WTC11 (cell line): ENCODE measurements at regions not wholly inside any gene's neighbourhood (a gene's known extent, or its start where the extent isn't known, plus 50 kb on each side); places are given as distances from the start of the nearest gene placed in this dataset.

Experiments used
- ATAC-seq: fragments of 200-7000 bp; cut with Tn5 transposase; 2 replicates; pipeline ENCODE4 v1.10.0; 2021; ENCODE audit warnings: mild to moderate bottlenecking, moderate library complexity
- CTCF ChIA-PET: fragments of 300-600 bp; sonication (Branson Sonifier 250); formaldehyde crosslinking; loops from one replicate; lab custom pipeline; 2021; ENCODE audit warnings: antibody characterized with exemption; lab: Charles Lee
- POLR2A ChIA-PET: fragments of 350-600 bp; sonication (Branson Sonifier 250); formaldehyde crosslinking; loops from one replicate; lab custom pipeline; 2021; ENCODE audit warnings: antibody characterized with exemption; lab: Charles Lee
- DNase-seq: peaks from one replicate; pipeline ENCODE4 v3.0.0; 2021; ENCODE audit warnings: low spot score
- H3K27ac Mint-ChIP-seq: 2 replicates; pipeline ENCODE4 v1.8.0; 2021; ENCODE audit warnings: mixed read lengths
- H3K27me3 Mint-ChIP-seq: 2 replicates; pipeline ENCODE4 v1.8.0; 2021; ENCODE audit warnings: low read depth, mild to moderate bottlenecking, moderate library complexity, mixed read lengths
- H3K36me3 Mint-ChIP-seq: 2 replicates; pipeline ENCODE4 v1.8.0; 2021; ENCODE audit warnings: mixed read lengths
- H3K4me1 Mint-ChIP-seq: 2 replicates; pipeline ENCODE4 v1.8.0; 2022; ENCODE audit warnings: mixed read lengths
- H3K4me3 Mint-ChIP-seq: 2 replicates; pipeline ENCODE4 v1.8.0; 2021; ENCODE audit warnings: mild to moderate bottlenecking, moderate library complexity, mixed read lengths
- H3K9me3 Mint-ChIP-seq: 2 replicates; pipeline ENCODE4 v1.8.0; 2021; ENCODE audit warnings: mixed read lengths
- ATF1 ChIP-seq: sonication (generic); formaldehyde crosslinking; IDR thresholded peaks from 2 replicates; pipeline ENCODE4 v1.8.1; 2023; ENCODE audit warnings: mild to moderate bottlenecking, moderate library complexity, missing genetic modification reagents
- TCF7 ChIP-seq: sonication (generic); formaldehyde crosslinking; IDR thresholded peaks from 2 replicates; pipeline ENCODE4 v1.8.0; 2022; ENCODE audit warnings: mild to moderate bottlenecking, low read depth, missing genetic modification reagents, moderate library complexity
- TEAD1 ChIP-seq: sonication (generic); formaldehyde crosslinking; IDR thresholded peaks from 2 replicates; pipeline ENCODE4 v1.8.0; 2022; ENCODE audit warnings: mild to moderate bottlenecking, missing genetic modification reagents
- ZBTB21 ChIP-seq: sonication (generic); formaldehyde crosslinking; IDR thresholded peaks from 2 replicates; pipeline ENCODE4 v1.8.1; 2023; ENCODE audit warnings: mild to moderate bottlenecking, missing genetic modification reagents, borderline replicate concordance
- ZNF232 ChIP-seq: sonication (generic); formaldehyde crosslinking; IDR thresholded peaks from 2 replicates; pipeline ENCODE4 v1.8.0; 2022; ENCODE audit warnings: mild to moderate bottlenecking, missing genetic modification reagents
- ZNF396 ChIP-seq: fragments of 250-450 bp; sonication (Bioruptor Pico); IDR thresholded peaks from 2 replicates; pipeline ENCODE4 v1.8.0; 2021; ENCODE audit warnings: mild to moderate bottlenecking, moderate library complexity, borderline replicate concordance
- ZNF416 ChIP-seq: fragments of 250-450 bp; sonication (Bioruptor Pico); IDR thresholded peaks from 2 replicates; pipeline ENCODE4 v1.9.0; 2021; ENCODE audit warnings: mild to moderate bottlenecking, inconsistent platforms
- TF ChIP-seq, protein P1 (sequence below): fragments of 250-450 bp; sonication (Bioruptor Pico); IDR thresholded peaks from 2 replicates; pipeline ENCODE4 v2.1.2; 2022; ENCODE audit warnings: mild to moderate bottlenecking, moderate library complexity
- TF ChIP-seq, protein P2 (sequence below): sonication (generic); formaldehyde crosslinking; conservative IDR thresholded peaks from 2 replicates; pipeline ENCODE4 v1.8.1; 2022; ENCODE audit warnings: mild to moderate bottlenecking, missing genetic modification reagents
- TF ChIP-seq, protein P3 (sequence below): sonication (generic); formaldehyde crosslinking; IDR thresholded peaks from 2 replicates; pipeline ENCODE4 v1.8.0; 2023; ENCODE audit warnings: mild to moderate bottlenecking, missing genetic modification reagents
- TF ChIP-seq, protein P4 (sequence below): sonication (generic); formaldehyde crosslinking; IDR thresholded peaks from 2 replicates; pipeline ENCODE4 v1.8.1; 2023; ENCODE audit warnings: mild to moderate bottlenecking, missing genetic modification reagents, moderate library complexity
- TF ChIP-seq, protein P5 (sequence below): sonication (generic); formaldehyde crosslinking; conservative IDR thresholded peaks from 2 replicates; pipeline ENCODE4 v1.8.1; 2023; ENCODE audit warnings: mild to moderate bottlenecking, low read depth, missing genetic modification reagents, moderate library complexity
- TF ChIP-seq, protein P6 (sequence below): sonication (generic); formaldehyde crosslinking; IDR thresholded peaks from 2 replicates; pipeline ENCODE4 v1.8.0; 2022; ENCODE audit warnings: missing genetic modification reagents

DNA sequence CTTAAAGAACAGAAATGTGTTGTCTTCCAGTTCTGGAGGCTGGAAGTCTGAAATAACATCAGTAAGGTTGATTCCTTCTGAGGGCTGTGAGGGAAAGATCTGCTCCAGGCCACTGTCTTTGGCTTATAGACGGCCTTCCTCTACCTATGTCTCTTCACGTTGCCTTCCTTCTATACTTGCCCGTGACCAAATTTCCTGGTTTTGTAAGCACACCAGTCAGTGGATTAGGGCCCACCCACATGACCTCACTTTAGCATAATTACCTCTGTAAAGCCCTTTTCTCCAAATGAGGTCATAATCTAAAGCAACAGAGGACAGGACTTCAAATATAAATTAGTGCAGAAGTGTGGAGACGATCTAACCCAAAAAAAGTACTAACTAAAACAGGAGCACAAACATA is 231.6 kb downstream of the NRIP1 start (continued):
- no peak for TF ChIP-seq ZNF416 (CRISPR knock-in tag)

DNA sequence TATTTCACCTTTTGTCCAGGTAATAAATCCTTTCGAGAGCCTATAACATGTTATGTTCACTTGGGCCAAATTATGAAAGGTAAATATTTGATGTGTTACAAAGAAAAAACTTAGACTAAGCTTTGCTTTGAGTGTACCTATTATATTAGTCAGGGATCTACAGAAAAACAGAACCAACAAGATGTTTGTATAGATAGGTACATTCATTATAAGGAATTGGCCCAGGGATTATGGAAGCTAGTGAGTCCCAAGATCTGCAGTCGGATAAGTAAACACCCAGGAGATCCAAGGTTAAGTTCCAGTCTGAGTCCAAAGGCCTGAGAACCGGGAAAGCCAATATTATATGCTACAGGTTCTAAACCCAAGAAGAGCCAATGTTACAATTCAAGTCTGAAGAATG is 234.5 kb downstream of the NRIP1 start:
- Mint-ChIP-seq H3K4me1 (no peaks in the 10 kb centered on the region), H3K9me3 (peaks cover 5% of the 10 kb centered on the region), H3K4me3 (no peak overlapping the region), H3K27me3 (no peaks in the 10 kb centered on the region), H3K36me3 (no peaks in the 10 kb centered on the region), H3K27ac (no peak overlapping the region)
- POLR2A ChIA-PET: no interaction called here
- CTCF ChIA-PET: no interaction called here
- no peak for TF ChIP-seq ZNF396 (CRISPR knock-in tag)
- no peak for TF ChIP-seq ATF1 (CRISPR knock-in tag)
- TF ChIP-seq, protein P1, sequence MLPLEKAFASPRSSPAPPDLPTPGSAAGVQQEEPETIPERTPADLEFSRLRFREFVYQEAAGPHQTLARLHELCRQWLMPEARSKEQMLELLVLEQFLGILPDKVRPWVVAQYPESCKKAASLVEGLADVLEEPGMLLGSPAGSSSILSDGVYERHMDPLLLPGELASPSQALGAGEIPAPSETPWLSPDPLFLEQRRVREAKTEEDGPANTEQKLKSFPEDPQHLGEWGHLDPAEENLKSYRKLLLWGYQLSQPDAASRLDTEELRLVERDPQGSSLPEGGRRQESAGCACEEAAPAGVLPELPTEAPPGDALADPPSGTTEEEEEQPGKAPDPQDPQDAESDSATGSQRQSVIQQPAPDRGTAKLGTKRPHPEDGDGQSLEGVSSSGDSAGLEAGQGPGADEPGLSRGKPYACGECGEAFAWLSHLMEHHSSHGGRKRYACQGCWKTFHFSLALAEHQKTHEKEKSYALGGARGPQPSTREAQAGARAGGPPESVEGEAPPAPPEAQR (CRISPR knock-in tag): no peak
- TF ChIP-seq, protein P2, sequence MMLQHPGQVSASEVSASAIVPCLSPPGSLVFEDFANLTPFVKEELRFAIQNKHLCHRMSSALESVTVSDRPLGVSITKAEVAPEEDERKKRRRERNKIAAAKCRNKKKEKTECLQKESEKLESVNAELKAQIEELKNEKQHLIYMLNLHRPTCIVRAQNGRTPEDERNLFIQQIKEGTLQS (CRISPR knock-in tag): no peak
- TF ChIP-seq, protein P3, sequence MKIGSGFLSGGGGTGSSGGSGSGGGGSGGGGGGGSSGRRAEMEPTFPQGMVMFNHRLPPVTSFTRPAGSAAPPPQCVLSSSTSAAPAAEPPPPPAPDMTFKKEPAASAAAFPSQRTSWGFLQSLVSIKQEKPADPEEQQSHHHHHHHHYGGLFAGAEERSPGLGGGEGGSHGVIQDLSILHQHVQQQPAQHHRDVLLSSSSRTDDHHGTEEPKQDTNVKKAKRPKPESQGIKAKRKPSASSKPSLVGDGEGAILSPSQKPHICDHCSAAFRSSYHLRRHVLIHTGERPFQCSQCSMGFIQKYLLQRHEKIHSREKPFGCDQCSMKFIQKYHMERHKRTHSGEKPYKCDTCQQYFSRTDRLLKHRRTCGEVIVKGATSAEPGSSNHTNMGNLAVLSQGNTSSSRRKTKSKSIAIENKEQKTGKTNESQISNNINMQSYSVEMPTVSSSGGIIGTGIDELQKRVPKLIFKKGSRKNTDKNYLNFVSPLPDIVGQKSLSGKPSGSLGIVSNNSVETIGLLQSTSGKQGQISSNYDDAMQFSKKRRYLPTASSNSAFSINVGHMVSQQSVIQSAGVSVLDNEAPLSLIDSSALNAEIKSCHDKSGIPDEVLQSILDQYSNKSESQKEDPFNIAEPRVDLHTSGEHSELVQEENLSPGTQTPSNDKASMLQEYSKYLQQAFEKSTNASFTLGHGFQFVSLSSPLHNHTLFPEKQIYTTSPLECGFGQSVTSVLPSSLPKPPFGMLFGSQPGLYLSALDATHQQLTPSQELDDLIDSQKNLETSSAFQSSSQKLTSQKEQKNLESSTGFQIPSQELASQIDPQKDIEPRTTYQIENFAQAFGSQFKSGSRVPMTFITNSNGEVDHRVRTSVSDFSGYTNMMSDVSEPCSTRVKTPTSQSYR (CRISPR knock-in tag): no peak
- TF ChIP-seq ZNF232: no peak
- TF ChIP-seq, protein P4, sequence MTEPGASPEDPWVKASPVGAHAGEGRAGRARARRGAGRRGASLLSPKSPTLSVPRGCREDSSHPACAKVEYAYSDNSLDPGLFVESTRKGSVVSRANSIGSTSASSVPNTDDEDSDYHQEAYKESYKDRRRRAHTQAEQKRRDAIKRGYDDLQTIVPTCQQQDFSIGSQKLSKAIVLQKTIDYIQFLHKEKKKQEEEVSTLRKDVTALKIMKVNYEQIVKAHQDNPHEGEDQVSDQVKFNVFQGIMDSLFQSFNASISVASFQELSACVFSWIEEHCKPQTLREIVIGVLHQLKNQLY (CRISPR knock-in tag): no peak
- ATAC-seq (no peak), DNase-seq (no peak)

DNA sequence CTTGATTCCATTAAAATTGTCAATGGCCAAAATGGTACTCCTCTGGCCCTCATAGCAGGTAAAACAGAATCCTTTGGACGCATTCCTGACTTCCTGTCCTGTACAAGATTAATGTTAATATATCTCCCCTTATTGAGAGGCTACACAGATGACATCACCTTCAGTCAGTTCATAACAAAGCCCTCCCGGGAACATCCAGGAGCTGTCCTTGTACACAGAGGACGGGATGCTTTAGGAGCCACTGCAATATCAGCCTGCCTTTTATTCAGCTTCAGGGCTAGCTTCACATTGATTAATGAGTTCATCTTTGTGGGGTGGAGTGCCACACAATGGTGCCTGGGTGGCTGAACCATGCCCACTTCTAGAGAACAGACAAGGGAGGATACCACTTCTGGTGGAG is 235.1 kb downstream of the NRIP1 start:
- no peak for ATAC-seq
- DNase-seq: no peak
- TF ChIP-seq, protein P5, sequence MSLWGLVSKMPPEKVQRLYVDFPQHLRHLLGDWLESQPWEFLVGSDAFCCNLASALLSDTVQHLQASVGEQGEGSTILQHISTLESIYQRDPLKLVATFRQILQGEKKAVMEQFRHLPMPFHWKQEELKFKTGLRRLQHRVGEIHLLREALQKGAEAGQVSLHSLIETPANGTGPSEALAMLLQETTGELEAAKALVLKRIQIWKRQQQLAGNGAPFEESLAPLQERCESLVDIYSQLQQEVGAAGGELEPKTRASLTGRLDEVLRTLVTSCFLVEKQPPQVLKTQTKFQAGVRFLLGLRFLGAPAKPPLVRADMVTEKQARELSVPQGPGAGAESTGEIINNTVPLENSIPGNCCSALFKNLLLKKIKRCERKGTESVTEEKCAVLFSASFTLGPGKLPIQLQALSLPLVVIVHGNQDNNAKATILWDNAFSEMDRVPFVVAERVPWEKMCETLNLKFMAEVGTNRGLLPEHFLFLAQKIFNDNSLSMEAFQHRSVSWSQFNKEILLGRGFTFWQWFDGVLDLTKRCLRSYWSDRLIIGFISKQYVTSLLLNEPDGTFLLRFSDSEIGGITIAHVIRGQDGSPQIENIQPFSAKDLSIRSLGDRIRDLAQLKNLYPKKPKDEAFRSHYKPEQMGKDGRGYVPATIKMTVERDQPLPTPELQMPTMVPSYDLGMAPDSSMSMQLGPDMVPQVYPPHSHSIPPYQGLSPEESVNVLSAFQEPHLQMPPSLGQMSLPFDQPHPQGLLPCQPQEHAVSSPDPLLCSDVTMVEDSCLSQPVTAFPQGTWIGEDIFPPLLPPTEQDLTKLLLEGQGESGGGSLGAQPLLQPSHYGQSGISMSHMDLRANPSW: no peak
- TF ChIP-seq TEAD1 (CRISPR knock-in tag): no peak
- no peak for TF ChIP-seq TCF7 (CRISPR knock-in tag)
- no peak for TF ChIP-seq ZBTB21 (CRISPR knock-in tag)
- TF ChIP-seq, protein P6, sequence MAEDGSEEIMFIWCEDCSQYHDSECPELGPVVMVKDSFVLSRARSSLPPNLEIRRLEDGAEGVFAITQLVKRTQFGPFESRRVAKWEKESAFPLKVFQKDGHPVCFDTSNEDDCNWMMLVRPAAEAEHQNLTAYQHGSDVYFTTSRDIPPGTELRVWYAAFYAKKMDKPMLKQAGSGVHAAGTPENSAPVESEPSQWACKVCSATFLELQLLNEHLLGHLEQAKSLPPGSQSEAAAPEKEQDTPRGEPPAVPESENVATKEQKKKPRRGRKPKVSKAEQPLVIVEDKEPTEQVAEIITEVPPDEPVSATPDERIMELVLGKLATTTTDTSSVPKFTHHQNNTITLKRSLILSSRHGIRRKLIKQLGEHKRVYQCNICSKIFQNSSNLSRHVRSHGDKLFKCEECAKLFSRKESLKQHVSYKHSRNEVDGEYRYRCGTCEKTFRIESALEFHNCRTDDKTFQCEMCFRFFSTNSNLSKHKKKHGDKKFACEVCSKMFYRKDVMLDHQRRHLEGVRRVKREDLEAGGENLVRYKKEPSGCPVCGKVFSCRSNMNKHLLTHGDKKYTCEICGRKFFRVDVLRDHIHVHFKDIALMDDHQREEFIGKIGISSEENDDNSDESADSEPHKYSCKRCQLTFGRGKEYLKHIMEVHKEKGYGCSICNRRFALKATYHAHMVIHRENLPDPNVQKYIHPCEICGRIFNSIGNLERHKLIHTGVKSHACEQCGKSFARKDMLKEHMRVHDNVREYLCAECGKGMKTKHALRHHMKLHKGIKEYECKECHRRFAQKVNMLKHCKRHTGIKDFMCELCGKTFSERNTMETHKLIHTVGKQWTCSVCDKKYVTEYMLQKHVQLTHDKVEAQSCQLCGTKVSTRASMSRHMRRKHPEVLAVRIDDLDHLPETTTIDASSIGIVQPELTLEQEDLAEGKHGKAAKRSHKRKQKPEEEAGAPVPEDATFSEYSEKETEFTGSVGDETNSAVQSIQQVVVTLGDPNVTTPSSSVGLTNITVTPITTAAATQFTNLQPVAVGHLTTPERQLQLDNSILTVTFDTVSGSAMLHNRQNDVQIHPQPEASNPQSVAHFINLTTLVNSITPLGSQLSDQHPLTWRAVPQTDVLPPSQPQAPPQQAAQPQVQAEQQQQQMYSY: no peak
- Mint-ChIP-seq H3K27me3 (no peaks in the 10 kb centered on the region), H3K9me3 (peaks cover 5% of the 10 kb centered on the region), H3K27ac (no peak overlapping the region), H3K4me3 (no peak overlapping the region), H3K36me3 (no peaks in the 10 kb centered on the region), H3K4me1 (no peaks in the 10 kb centered on the region)
- ChIA-PET POLR2A (no interaction called here), CTCF (no interaction called here)
